Activated CD4-positive, alpha-beta T cell treated with anti-CD3 and anti-CD28 coated beads for 48 hours (primary cell): ENCODE measurements at regions not wholly inside any gene's neighbourhood (a gene's known extent, or its start where the extent isn't known, plus 50 kb on each side); places are given as distances from the start of the nearest gene placed in this dataset.
"Not testable (repeated sequence)": the region's sequence is repeated elsewhere in the genome, so short reads cannot be mapped to it uniquely, and the experiment has no call there.

Experiments used
- DNase-seq: peaks from one replicate; pipeline ENCODE4 v3.0.0-alpha.2; 2020

GRCh38 chr7:67301667-67302066 lies 305.0 kb downstream of the TYW1 start:
- no peak for DNase-seq

- peak; percentile 99 for DNase-seq
Observed at GRCh38 chr7:67302113-67303039, 305.7 kb downstream of the TYW1 start.

GRCh38 chr7:67304846-67305245 lies 308.2 kb downstream of the TYW1 start:
- DNase-seq: not testable (repeated sequence)

GRCh38 chr7:67306331-67306730 lies 309.7 kb downstream of the TYW1 start:
- DNase-seq: no peak

- DNase-seq: no peak
Observed at GRCh38 chr7:67309764-67310549, 313.3 kb downstream of the TYW1 start.

GRCh38 chr7:67311901-67312300 lies 315.3 kb downstream of the TYW1 start:
- DNase-seq: no peak

GRCh38 chr7:67313213-67313612 lies 316.6 kb downstream of the TYW1 start:
- DNase-seq: no peak

- DNase-seq: not testable (repeated sequence)
Observed at GRCh38 chr7:67316902-67317301, 320.3 kb downstream of the TYW1 start.

- DNase-seq: not testable (repeated sequence)
Observed at GRCh38 chr7:67328257-67328656, 331.6 kb downstream of the TYW1 start.

- not testable (repeated sequence) for DNase-seq
Observed at GRCh38 chr7:67335165-67335564, 338.5 kb downstream of the TYW1 start.

- not testable (repeated sequence) for DNase-seq
Observed at GRCh38 chr7:67335663-67336062, 339.0 kb downstream of the TYW1 start.

- not testable (repeated sequence) for DNase-seq
Observed at GRCh38 chr7:67338545-67338944, 341.9 kb downstream of the TYW1 start.

- no peak for DNase-seq
Observed at GRCh38 chr7:67341153-67341768, 344.6 kb downstream of the TYW1 start.

- DNase-seq: no peak
Observed at GRCh38 chr7:67343114-67343513, 346.5 kb downstream of the TYW1 start.

- DNase-seq: no peak
Observed at GRCh38 chr7:67343572-67343971, 346.9 kb downstream of the TYW1 start.

GRCh38 chr7:67344481-67345193 lies 348.0 kb downstream of the TYW1 start:
- no peak for DNase-seq

GRCh38 chr7:67346126-67346525 lies 349.5 kb downstream of the TYW1 start:
- DNase-seq: no peak

- no peak for DNase-seq
Observed at GRCh38 chr7:67346876-67347275, 350.2 kb downstream of the TYW1 start.

GRCh38 chr7:67348171-67348570 lies 351.5 kb downstream of the TYW1 start:
- no peak for DNase-seq

- DNase-seq: not testable (repeated sequence)
Observed at GRCh38 chr7:67357653-67358052, 361.0 kb downstream of the TYW1 start.

GRCh38 chr7:67358316-67358715 lies 361.7 kb downstream of the TYW1 start:
- DNase-seq: not testable (repeated sequence)

- DNase-seq: not testable (repeated sequence)
Observed at GRCh38 chr7:67358738-67359137, 362.1 kb downstream of the TYW1 start.

GRCh38 chr7:67359900-67360299 lies 363.3 kb downstream of the TYW1 start:
- no peak for DNase-seq
